GM06990 (cell line): ENCODE measurements at regions not wholly inside any gene's neighbourhood (a gene's known extent, or its start where the extent isn't known, plus 50 kb on each side); places are given as distances from the start of the nearest gene placed in this dataset.

Source experiments
- DNase-seq: peaks from one replicate; pipeline ENCODE4 v3.0.0-alpha.2; 2011; ENCODE audit not compliant: insufficient read length; ENCODE audit errors: extremely low read depth
- H3K27me3 ChIP-seq: replicated peaks from 2 replicates; pipeline ENCODE4 v1.6.0; 2011; ENCODE audit warnings: low read length; ENCODE audit not compliant: control insufficient read depth, insufficient read depth
- H3K36me3 ChIP-seq: 2 replicates; pipeline ENCODE4 v1.5.1; 2011; ENCODE audit warnings: low read length; ENCODE audit not compliant: control insufficient read depth, insufficient read depth
- H3K4me3 ChIP-seq: replicated peaks from 2 replicates; pipeline ENCODE4 v1.5.1; 2011; ENCODE audit warnings: low read depth, mild to moderate bottlenecking, control low read depth, low read length
- TF ChIP-seq, protein P1 (sequence below): IDR thresholded peaks from 2 replicates; pipeline ENCODE4 v1.5.1; 2011; ENCODE audit warnings: low read length, control low read depth, mild to moderate bottlenecking, inconsistent platforms; ENCODE audit not compliant: insufficient read depth, poor library complexity, severe bottlenecking

- no peak overlapping the region for H3K4me3 ChIP-seq
- no peaks in the 10 kb centered on the region for H3K36me3 ChIP-seq
- no peak for DNase-seq
- H3K27me3 ChIP-seq, result no peaks in the 10 kb centered on the region
- TF ChIP-seq, protein P1, sequence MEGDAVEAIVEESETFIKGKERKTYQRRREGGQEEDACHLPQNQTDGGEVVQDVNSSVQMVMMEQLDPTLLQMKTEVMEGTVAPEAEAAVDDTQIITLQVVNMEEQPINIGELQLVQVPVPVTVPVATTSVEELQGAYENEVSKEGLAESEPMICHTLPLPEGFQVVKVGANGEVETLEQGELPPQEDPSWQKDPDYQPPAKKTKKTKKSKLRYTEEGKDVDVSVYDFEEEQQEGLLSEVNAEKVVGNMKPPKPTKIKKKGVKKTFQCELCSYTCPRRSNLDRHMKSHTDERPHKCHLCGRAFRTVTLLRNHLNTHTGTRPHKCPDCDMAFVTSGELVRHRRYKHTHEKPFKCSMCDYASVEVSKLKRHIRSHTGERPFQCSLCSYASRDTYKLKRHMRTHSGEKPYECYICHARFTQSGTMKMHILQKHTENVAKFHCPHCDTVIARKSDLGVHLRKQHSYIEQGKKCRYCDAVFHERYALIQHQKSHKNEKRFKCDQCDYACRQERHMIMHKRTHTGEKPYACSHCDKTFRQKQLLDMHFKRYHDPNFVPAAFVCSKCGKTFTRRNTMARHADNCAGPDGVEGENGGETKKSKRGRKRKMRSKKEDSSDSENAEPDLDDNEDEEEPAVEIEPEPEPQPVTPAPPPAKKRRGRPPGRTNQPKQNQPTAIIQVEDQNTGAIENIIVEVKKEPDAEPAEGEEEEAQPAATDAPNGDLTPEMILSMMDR, result no peak
These were observed 1020.2 kb downstream of the SQOR start for GRCh38 chr15:46654993-46655392.

DNA sequence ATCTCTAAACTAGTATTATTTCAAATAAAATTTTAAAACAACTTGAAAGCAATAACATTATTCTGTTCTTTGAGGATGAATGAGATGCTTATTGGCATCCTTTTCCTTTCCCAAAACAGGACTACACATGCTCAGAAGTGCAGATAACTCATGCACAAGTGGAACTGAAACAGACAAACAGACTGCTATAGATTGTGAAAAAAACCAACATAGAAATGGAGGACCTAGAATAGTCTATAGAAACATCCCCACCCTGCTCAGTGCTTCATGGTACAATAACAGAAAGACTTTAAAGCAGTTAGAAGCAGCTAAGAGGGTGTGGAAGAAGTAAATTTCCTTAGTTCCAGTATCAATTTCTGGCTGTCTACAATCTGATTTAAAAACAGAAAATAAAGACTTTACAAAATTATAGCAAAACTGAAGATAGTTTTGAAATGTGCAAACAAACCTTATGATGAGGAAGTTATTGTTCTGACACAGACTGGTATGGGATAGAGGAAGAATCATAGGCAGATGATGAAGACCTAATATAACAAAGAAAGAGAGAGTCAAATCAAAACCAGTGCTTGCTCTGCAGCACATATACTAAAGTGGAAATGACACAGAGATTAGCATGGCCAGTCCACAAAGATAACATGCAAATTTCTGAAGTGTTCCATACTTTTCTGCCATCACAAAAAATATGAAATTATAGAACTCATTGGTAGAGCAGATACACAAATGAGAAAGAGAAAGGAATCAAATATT, 1025.4 kb downstream of the SQOR start:
- TF ChIP-seq, protein P1, result no peak
- H3K27me3 ChIP-seq, result no peaks in the 10 kb centered on the region
- H3K36me3 ChIP-seq, result no peaks in the 10 kb centered on the region
- DNase-seq, result no peak
- H3K4me3 ChIP-seq, result no peak overlapping the region

DNA sequence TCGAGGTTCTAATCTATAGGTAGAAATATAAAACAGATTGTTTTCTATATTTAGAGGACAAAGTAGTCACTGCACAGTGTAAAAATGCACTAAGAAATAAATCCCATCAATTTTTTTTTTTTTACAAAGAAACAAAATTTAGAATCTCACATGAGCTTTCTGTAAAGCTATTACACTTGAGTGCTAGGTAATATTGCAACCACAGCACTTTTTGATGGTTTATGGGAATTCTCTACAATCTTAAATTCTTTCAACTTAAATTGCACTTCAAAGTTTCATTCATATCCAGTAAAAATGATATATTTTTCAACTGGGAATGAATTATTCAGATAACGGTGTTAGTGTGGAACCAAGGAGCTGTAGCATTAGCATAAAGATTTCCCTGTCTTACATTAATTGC, 1035.4 kb downstream of the SQOR start:
- Histone ChIP-seq H3K27me3 (no peaks in the 10 kb centered on the region), H3K4me3 (no peak overlapping the region), H3K36me3 (no peaks in the 10 kb centered on the region)
- no peak for DNase-seq
- TF ChIP-seq, protein P1, result no peak

GRCh38 chr15:46671336-46671735, 1036.5 kb downstream of the SQOR start:
- DNase-seq, result no peak
- no peak overlapping the region for H3K4me3 ChIP-seq
- no peaks in the 10 kb centered on the region for H3K36me3 ChIP-seq
- TF ChIP-seq, protein P1, result no peak
- no peaks in the 10 kb centered on the region for H3K27me3 ChIP-seq

DNA sequence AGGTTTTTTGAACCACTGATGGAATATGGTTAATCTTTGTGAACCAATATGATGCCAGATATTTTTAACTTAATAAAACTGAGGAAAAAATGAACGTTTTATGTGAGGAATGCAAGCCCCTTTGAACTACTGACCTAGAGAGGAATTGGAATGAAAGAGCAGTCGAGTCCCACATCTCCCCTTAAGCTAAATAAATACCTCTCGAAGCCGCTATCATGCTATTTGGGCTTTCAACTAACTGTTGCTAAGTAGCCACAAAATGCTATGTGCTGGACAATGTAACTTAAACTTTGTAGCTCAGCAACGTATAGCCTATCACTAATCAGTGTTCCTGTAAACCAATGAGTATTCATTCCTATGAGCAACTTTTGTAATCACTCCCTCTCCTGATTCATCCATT, 1037.2 kb downstream of the SQOR start:
- Histone ChIP-seq H3K27me3 (no peaks in the 10 kb centered on the region), H3K36me3 (no peaks in the 10 kb centered on the region), H3K4me3 (no peak overlapping the region)
- TF ChIP-seq, protein P1, result no peak
- no peak for DNase-seq
